Keratinocyte (primary cell): ENCODE measurements at regions not wholly inside any gene's neighbourhood (a gene's known extent, or its start where the extent isn't known, plus 50 kb on each side); places are given as distances from the start of the nearest gene placed in this dataset.

ENCODE experiments used
- EZH2 ChIP-seq: IDR thresholded peaks from one replicate; pipeline ENCODE4 v1.6.1; 2012; ENCODE audit warnings: inconsistent platforms, mild to moderate bottlenecking, low read length, moderate library complexity
- TF ChIP-seq, protein P1 (sequence below), 3 experiments: IDR thresholded peaks in 1 of 3; conservative IDR thresholded peaks in 1 of 3; optimal IDR thresholded peaks in 1 of 3; 2 replicates in 2 of 3; 3 replicates in 1 of 3; pipeline versions ENCODE3 to v1.5.1; 2011; ENCODE audit warnings: low read length in 3 of 3, mild to moderate bottlenecking in 3 of 3, moderate library complexity in 2 of 3, control low read depth in 1 of 3, inconsistent platforms in 1 of 3; ENCODE audit not compliant: insufficient read depth in 2 of 3; ENCODE audit errors: extremely low read depth in 1 of 3

DNA sequence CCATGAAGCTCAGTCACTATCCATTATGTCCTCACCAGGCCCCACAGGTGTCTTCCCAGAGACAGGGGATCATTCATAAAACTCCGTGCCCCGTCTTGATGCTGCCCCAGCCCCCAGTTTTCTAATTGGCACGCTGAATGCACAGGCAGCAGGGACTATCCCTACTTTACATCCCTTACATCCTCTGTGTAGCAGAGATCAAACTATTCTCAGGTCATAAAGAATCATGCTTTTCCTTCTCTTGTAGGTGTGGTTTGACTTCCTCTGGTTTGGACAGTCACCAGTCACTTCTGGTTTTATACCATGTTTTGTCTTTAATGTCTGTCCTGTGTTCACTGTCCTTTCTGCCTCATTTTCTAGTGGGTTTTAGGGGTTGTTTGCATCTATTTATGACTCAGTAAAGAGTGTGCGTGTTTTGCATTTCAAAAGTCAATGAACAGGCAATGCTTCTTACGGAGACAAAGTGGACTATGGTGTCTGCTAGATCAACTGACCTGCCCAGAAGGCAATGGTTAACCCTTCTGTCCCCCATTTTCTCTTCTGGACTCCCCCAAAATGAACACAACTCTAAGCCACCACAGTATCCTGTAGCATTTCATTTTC lies 140.4 kb upstream of the NPVF start:
- TF ChIP-seq, protein P1, sequence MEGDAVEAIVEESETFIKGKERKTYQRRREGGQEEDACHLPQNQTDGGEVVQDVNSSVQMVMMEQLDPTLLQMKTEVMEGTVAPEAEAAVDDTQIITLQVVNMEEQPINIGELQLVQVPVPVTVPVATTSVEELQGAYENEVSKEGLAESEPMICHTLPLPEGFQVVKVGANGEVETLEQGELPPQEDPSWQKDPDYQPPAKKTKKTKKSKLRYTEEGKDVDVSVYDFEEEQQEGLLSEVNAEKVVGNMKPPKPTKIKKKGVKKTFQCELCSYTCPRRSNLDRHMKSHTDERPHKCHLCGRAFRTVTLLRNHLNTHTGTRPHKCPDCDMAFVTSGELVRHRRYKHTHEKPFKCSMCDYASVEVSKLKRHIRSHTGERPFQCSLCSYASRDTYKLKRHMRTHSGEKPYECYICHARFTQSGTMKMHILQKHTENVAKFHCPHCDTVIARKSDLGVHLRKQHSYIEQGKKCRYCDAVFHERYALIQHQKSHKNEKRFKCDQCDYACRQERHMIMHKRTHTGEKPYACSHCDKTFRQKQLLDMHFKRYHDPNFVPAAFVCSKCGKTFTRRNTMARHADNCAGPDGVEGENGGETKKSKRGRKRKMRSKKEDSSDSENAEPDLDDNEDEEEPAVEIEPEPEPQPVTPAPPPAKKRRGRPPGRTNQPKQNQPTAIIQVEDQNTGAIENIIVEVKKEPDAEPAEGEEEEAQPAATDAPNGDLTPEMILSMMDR (optimal IDR thresholded peaks at IDR 0.05 in 1 of 3, IDR thresholded peaks at IDR 0.05 in 1 of 3, conservative IDR thresholded peaks at IDR 0.05 in 1 of 3; ENCODE audit: extremely low read depth in 1 of 3, insufficient read depth in 2 of 3, low read length in 3 of 3): no peak
- no peak for TF ChIP-seq EZH2
